ENCODE measurements at regions not wholly inside any gene's neighbourhood (a gene's known extent, or its start where the extent isn't known, plus 50 kb on each side); places are given as distances from the start of the nearest gene placed in this dataset.
"Not testable (repeated sequence)": the region's sequence is repeated elsewhere in the genome, so short reads cannot be mapped to it uniquely, and the experiment has no call there.

DNA sequence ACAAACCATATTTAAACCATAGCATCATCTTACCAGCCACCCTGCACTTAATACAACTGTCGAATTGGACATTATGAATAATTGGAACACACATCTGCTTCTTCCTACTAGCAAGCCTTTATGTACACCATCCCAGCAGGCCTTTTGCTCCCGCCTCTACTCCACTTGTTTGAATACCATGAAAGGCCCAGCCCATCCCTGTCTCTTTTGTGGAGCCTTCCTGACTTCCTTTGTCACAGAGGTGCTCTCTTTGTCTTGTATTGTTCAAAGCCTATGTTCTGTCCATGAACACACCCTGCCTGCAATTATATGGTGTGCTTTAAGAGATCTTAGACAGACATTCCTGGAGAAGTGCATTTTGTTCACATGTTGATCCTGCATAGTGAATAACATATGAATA, 465.7 kb downstream of the DIRAS2 start:
- H3K9ac ChIP-seq (ENCODE audit: insufficient read depth in 1 of 2, low read length in 2 of 2) = no peak overlapping the region
- no peak for DNase-seq
- WGBS, 2 donors = 79 to 92% methylated on average over 2 of the region's 2 CpGs
- ATAC-seq (ENCODE audit: insufficient read depth, low FRiP score) = no peak
- H3K9me3 ChIP-seq (ENCODE audit: control insufficient read depth in 4 of 4, insufficient read depth in 3 of 4, low read length in 3 of 4) = peaks cover 0 to 2% (median under 1%) of the 10 kb centered on the region in 4 donors
- TF ChIP-seq, protein P1, sequence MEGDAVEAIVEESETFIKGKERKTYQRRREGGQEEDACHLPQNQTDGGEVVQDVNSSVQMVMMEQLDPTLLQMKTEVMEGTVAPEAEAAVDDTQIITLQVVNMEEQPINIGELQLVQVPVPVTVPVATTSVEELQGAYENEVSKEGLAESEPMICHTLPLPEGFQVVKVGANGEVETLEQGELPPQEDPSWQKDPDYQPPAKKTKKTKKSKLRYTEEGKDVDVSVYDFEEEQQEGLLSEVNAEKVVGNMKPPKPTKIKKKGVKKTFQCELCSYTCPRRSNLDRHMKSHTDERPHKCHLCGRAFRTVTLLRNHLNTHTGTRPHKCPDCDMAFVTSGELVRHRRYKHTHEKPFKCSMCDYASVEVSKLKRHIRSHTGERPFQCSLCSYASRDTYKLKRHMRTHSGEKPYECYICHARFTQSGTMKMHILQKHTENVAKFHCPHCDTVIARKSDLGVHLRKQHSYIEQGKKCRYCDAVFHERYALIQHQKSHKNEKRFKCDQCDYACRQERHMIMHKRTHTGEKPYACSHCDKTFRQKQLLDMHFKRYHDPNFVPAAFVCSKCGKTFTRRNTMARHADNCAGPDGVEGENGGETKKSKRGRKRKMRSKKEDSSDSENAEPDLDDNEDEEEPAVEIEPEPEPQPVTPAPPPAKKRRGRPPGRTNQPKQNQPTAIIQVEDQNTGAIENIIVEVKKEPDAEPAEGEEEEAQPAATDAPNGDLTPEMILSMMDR (IDR thresholded peaks at IDR 0.05; ENCODE audit: control extremely low read depth, extremely low read depth) = no peak
- H3K4me3 ChIP-seq = no peak overlapping the region
- no peaks in the 10 kb centered on the region for H3K36me3 ChIP-seq (ENCODE audit: control insufficient read depth in 4 of 4, insufficient read depth in 4 of 4, low read length in 4 of 4)
- H3K4me1 ChIP-seq (ENCODE audit: control insufficient read depth in 5 of 5, insufficient read depth in 5 of 5, low read length in 5 of 5) = peaks cover 0 to 4% (median 0%) of the 10 kb centered on the region in 5 donors
- H3K27me3 ChIP-seq (ENCODE audit: control insufficient read depth in 3 of 3, insufficient read depth in 3 of 3, low read length in 2 of 3) = no peaks in the 10 kb centered on the region
- no peak overlapping the region for H3K27ac ChIP-seq (ENCODE audit: low read depth in 1 of 2, low read length in 1 of 2)

DNA sequence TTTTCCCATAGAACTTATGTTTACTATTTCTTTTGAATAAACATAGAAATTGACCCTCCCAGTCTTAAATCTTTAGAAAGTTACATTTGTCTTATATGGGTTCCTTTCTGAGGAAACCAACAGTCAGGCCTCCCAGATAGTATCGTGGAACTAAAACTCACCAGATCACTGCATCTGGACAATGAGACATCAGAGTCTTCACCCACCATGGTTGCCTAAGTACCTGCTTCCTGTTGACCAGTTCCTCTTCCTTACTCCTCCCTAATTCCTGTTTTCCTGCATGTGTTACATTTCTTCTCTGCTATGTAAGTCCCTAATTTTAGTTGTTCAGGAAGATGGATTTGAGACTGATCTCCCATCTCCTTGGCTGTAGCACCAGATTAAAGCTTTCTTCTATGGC, 462.2 kb downstream of the DIRAS2 start:
- Histone ChIP-seq H3K9ac (ENCODE audit: insufficient read depth in 1 of 2, low read length in 2 of 2) (no peak overlapping the region), H3K9me3 (ENCODE audit: control insufficient read depth in 4 of 4, insufficient read depth in 3 of 4, low read length in 3 of 4) (peaks cover 0 to 2% (median 0%) of the 10 kb centered on the region in 4 donors), H3K36me3 (ENCODE audit: control insufficient read depth in 4 of 4, insufficient read depth in 4 of 4, low read length in 4 of 4) (no peaks in the 10 kb centered on the region), H3K4me3 (no peak overlapping the region), H3K27ac (ENCODE audit: low read depth in 1 of 2, low read length in 1 of 2) (no peak overlapping the region), H3K27me3 (ENCODE audit: control insufficient read depth in 3 of 3, insufficient read depth in 3 of 3, low read length in 2 of 3) (peaks cover 0 to 6% (median 0%) of the 10 kb centered on the region in 3 donors), H3K4me1 (ENCODE audit: control insufficient read depth in 5 of 5, insufficient read depth in 5 of 5, low read length in 5 of 5) (peaks cover 0 to under 1% (median 0%) of the 10 kb centered on the region in 5 donors)
- ATAC-seq (ENCODE audit: insufficient read depth, low FRiP score) (no peak), DNase-seq (no peak)
- WGBS, 2 donors = 29 to 67% methylated on average over 1 of the region's 1 CpG
- TF ChIP-seq, protein P1 (IDR thresholded peaks at IDR 0.05; ENCODE audit: control extremely low read depth, extremely low read depth) = no peak

DNA sequence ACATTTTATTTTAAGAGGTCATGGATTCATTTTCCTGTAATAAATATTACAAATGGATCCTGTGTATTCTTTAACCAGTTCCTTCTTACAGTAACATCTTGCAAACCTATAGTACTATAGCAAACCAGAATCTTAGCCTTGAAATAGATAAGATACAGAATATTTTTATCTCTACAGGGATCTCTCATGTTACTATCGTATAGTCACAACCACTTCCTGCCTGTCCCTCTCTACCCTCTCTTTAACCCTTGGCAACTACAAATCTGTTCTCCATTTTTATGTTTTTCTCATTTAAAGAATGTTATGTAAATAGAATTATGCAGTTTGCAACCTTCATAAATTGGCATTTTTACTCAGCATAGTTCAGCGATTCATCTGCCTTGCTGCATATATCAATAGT, 454.0 kb downstream of the DIRAS2 start:
- Histone ChIP-seq H3K36me3 (ENCODE audit: control insufficient read depth in 4 of 4, insufficient read depth in 4 of 4, low read length in 4 of 4) (no peaks in the 10 kb centered on the region), H3K4me1 (ENCODE audit: control insufficient read depth in 5 of 5, insufficient read depth in 5 of 5, low read length in 5 of 5) (no peaks in the 10 kb centered on the region), H3K9me3 (ENCODE audit: control insufficient read depth in 4 of 4, insufficient read depth in 3 of 4, low read length in 3 of 4) (peaks cover 0 to 5% (median 2%) of the 10 kb centered on the region in 4 donors), H3K27ac (ENCODE audit: low read depth in 1 of 2, low read length in 1 of 2) (no peak overlapping the region), H3K9ac (ENCODE audit: insufficient read depth in 1 of 2, low read length in 2 of 2) (no peak overlapping the region), H3K4me3 (no peak overlapping the region), H3K27me3 (ENCODE audit: control insufficient read depth in 3 of 3, insufficient read depth in 3 of 3, low read length in 2 of 3) (peaks cover 0 to 6% (median 0%) of the 10 kb centered on the region in 3 donors)
- ATAC-seq (ENCODE audit: insufficient read depth, low FRiP score) (no peak), DNase-seq (no peak)
- WGBS, 2 donors = 47 to 61% methylated on average over 2 of the region's 2 CpGs
- TF ChIP-seq, protein P1 (IDR thresholded peaks at IDR 0.05; ENCODE audit: control extremely low read depth, extremely low read depth) = no peak

DNA sequence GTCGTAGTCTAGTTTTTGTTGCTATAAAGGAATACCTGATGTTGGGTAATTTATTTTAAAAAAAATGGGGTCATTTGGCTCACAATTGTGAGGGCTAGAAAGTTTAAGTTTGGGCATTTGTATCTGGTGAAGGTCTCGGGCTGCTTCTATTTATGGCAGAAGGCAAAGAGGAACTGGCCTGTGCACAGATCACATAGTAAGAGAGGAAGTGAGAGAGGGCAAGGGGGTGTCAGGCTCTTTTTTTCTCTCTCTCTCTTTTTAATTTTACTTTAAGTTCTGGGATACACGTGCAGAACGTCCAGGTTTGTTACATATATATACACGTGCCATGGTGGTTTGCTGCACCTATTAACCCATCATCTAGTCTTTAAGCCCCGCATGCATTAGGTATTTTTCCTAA, 453.3 kb downstream of the DIRAS2 start:
- no peak for DNase-seq
- no peak for ATAC-seq (ENCODE audit: insufficient read depth, low FRiP score)
- H3K4me1 ChIP-seq (ENCODE audit: control insufficient read depth in 5 of 5, insufficient read depth in 5 of 5, low read length in 5 of 5) = no peaks in the 10 kb centered on the region
- H3K9me3 ChIP-seq (ENCODE audit: control insufficient read depth in 4 of 4, insufficient read depth in 3 of 4, low read length in 3 of 4) = peaks cover 0 to 5% (median 2%) of the 10 kb centered on the region in 4 donors
- H3K36me3 ChIP-seq (ENCODE audit: control insufficient read depth in 4 of 4, insufficient read depth in 4 of 4, low read length in 4 of 4) = no peaks in the 10 kb centered on the region
- H3K4me3 ChIP-seq = no peak overlapping the region
- H3K9ac ChIP-seq (ENCODE audit: insufficient read depth in 1 of 2, low read length in 2 of 2) = no peak overlapping the region
- H3K27ac ChIP-seq (ENCODE audit: low read depth in 1 of 2, low read length in 1 of 2) = no peak overlapping the region
- peaks cover 0 to 6% (median 0%) of the 10 kb centered on the region in 3 donors for H3K27me3 ChIP-seq (ENCODE audit: control insufficient read depth in 3 of 3, insufficient read depth in 3 of 3, low read length in 2 of 3)
- TF ChIP-seq, protein P1 (IDR thresholded peaks at IDR 0.05; ENCODE audit: control extremely low read depth, extremely low read depth) = no peak
- WGBS, 2 donors = 39 to 58% methylated on average over 6 of the region's 6 CpGs

DNA sequence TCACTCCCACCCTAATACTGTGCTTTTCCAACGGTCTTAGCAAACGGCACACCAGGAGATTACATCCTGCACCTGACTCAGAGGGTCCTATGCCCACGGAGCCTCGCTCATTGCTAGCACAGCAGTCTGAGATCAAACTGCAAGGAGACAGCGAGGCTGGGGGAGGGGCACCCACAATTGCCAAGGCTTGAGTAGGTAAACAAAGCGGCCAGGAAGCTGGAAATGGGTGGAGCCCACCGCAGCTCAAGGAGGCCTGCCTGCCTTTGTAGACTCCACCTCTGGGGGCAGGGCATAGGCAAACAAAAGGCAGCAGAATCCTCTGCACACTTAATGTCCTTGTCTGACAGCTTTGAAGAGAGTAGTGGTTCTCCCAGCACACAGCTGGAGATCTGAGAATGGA, 450.2 kb downstream of the DIRAS2 start:
- not testable (repeated sequence) for ATAC-seq (ENCODE audit: insufficient read depth, low FRiP score); H3K4me1 ChIP-seq (ENCODE audit: control insufficient read depth in 5 of 5, insufficient read depth in 5 of 5, low read length in 5 of 5); H3K36me3 ChIP-seq (ENCODE audit: control insufficient read depth in 4 of 4, insufficient read depth in 4 of 4, low read length in 4 of 4); H3K27me3 ChIP-seq (ENCODE audit: control insufficient read depth in 3 of 3, insufficient read depth in 3 of 3, low read length in 2 of 3); H3K27ac ChIP-seq (ENCODE audit: low read depth in 1 of 2, low read length in 1 of 2); H3K9ac ChIP-seq (ENCODE audit: insufficient read depth in 1 of 2, low read length in 2 of 2); DNase-seq; H3K9me3 ChIP-seq (ENCODE audit: control insufficient read depth in 4 of 4, insufficient read depth in 3 of 4, low read length in 3 of 4); H3K4me3 ChIP-seq
- WGBS, 2 donors = 67 to 81% methylated on average over 7 of the region's 7 CpGs
